ENCODE measurements at regions not wholly inside any gene's neighbourhood (a gene's known extent, or its start where the extent isn't known, plus 50 kb on each side); places are given as distances from the start of the nearest gene placed in this dataset.

DNA sequence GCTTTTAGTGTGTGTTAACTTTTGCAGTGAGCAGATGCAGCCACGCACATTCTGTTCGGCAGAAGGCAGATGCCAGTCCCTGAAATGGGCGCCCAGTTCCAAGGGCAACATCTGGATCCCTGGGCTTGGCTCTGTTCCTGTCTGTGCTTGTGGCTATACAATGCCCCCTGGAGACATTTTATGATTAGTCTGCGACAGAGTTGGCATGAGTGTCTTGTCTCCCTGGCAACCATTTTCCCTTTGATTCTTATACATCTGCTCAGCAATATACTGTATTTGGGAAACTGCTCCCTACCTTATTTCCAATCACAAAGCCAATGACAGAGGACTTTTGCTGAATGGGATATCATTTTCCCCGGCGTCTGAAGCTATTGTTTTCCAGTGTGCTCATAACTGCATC lies 1629.5 kb upstream of the GOT2 start:
- TF ChIP-seq, protein P1, sequence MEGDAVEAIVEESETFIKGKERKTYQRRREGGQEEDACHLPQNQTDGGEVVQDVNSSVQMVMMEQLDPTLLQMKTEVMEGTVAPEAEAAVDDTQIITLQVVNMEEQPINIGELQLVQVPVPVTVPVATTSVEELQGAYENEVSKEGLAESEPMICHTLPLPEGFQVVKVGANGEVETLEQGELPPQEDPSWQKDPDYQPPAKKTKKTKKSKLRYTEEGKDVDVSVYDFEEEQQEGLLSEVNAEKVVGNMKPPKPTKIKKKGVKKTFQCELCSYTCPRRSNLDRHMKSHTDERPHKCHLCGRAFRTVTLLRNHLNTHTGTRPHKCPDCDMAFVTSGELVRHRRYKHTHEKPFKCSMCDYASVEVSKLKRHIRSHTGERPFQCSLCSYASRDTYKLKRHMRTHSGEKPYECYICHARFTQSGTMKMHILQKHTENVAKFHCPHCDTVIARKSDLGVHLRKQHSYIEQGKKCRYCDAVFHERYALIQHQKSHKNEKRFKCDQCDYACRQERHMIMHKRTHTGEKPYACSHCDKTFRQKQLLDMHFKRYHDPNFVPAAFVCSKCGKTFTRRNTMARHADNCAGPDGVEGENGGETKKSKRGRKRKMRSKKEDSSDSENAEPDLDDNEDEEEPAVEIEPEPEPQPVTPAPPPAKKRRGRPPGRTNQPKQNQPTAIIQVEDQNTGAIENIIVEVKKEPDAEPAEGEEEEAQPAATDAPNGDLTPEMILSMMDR (IDR thresholded peaks at IDR 0.05; ENCODE audit: low read depth, low read length, poor library complexity, severe bottlenecking): no peak
- TF ChIP-seq EZH2phosphoT487 (IDR thresholded peaks at IDR 0.05; ENCODE audit: borderline replicate concordance, low read length): no peak

Measured in DOHH2 (cell line).